ENCODE measurements at regions not wholly inside any gene's neighbourhood (a gene's known extent, or its start where the extent isn't known, plus 50 kb on each side); places are given as distances from the start of the nearest gene placed in this dataset.

DNA sequence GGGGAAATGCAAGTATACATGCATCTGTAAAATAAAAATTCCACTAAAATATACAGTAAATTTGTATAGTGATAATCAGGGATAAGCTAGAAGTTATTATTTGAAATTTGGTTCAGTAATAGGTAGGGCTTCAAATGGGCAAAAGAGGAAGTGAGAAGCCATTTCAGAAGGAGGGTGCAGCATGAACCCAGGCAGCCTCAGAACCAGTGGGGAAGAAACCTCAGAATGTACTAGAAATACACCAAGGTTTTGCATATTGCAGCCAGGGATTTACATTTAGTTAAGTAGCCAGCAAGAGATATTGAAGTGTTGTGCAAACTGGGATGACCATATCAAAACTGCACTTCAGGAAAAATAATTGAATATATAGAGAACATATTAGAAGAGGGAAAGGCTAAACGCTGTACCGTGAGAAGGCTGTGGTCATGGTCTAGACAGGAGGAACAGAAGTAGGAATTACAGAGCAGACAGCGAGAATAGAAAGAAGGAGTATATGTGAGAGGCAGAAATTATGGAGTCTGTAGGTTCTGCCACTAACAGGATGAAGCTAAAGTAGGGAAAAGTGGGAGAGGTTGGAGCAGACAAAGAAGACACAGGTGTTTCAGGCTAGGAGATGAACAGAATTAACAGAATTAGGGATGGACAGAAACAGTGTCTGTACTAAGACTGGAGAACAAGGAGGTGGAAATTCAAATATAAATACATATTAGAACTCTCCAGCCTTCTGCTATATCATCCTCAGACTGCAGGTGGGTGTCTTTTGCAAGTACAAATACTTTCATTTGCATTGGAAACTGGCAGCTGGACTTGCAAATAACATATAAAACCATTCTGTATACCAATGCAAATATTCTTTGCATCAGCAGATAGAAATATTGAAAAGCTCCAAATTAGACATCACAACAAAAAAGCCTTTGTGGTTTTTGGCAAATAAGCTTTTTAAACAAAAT lies 335.6 kb downstream of the ZNF608 start:
- no peak for DNase-seq

GRCh38 chr5:124408738-124409453 lies 337.5 kb downstream of the ZNF608 start:
- no peak for DNase-seq

GRCh38 chr5:124404796-124405195 lies 341.6 kb downstream of the ZNF608 start:
- no peak for DNase-seq

GRCh38 chr5:124403281-124403680 lies 343.2 kb downstream of the ZNF608 start:
- DNase-seq, result no peak

- DNase-seq, result no peak
Measured at GRCh38 chr5:124402144-124402581, 344.3 kb downstream of the ZNF608 start.

DNA sequence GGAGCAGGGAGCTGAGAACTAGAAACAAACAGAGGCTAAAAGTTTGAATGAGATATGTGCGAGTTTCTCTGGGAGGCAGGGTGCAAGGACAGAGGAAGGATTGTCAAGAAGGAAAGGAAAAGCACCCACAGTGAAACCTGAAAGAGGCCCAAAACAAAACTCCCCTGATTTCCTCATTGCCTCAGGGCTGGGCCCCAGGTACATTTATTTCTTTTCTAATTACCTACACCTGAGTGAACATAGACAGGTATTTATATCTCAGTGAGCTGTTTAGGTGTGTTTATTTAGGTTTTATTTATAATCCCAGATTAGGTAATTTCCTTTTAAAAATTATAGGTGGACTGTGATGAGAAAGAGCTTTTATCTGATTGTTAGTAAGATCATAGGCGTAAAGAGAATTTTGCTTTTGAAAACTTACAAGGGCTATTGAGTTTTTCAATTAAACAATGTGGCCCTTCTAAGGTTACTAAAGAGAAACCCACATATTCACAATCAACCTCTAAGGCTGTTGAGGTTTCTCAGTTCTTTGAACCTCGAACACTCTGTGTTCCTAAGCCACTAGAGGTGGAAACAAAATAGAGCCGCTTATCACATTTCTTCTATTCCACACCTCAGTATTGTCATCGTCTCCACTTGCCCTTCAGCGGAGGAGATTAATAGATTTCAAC lies 344.8 kb downstream of the ZNF608 start:
- no peak for DNase-seq

GRCh38 chr5:124399426-124399961 lies 346.9 kb downstream of the ZNF608 start:
- no peak for DNase-seq

GRCh38 chr5:124398460-124398859 lies 348.0 kb downstream of the ZNF608 start:
- no peak for DNase-seq

DNA sequence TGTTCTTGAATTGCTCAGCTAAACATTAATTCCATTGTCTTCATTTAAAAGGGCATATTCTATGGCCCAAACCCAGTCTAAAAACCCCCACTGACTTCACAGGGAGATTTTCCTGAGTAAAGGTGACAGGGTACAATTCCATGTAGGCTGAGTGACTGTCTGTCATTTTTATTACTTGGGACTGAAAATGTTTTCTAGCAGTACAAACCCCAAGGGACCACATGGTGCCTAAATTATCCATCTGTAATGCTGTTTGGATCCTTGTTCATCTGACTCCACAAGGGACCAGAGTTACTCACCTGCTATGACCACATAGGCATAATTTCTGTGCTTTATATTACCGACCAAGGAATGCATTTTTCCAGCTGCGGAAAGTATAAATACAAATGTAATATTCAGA lies 349.1 kb downstream of the ZNF608 start:
- no peak for DNase-seq

GRCh38 chr5:124395926-124396325 lies 350.5 kb downstream of the ZNF608 start:
- no peak for DNase-seq

DNA sequence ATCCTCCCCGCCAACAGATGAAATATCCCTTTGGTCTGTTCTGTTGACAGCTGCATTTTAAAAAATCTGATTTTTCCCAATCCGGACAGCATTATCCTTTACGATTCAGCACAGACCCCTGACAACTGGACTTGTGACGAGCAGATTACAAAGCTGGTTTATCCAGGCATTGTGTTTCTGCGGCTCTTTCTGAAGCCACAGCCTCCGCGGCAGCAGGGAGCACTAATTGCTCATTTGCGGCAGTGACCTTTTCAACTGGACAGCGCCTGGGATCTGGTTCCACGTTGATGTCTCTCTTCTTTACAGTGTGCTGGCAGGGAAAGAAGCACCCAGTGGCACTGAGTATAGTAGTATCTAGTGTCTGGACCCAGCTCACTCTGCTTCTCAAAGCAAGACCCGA lies 351.2 kb downstream of the ZNF608 start:
- no peak for DNase-seq

DNA sequence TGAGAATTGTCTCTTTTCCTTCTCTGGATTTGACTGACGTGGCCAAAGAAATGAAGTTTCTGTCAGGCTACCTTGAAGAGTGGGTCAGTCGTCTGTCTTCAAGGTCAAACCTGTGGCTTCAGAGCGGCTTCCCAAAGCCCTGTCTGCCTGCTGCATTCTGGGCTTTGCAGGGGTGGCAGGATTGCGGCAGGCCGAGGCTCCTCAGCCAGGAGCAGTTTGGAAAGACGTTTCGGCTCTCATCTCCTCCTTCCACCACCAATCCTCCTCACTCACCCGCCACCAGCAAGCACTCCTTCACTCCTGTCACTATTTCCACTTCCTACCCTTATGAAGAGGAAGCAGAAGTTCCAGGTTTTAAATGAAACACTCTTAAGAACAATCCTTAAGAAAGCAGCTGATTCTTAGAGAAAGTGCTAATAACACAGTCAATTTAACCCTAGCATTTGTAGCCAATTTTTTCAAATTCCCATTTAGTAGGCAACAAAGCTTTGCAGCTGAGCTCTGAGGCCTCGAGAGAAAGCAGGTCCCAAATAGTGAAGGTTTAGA lies 351.7 kb downstream of the ZNF608 start:
- no peak for DNase-seq

DNA sequence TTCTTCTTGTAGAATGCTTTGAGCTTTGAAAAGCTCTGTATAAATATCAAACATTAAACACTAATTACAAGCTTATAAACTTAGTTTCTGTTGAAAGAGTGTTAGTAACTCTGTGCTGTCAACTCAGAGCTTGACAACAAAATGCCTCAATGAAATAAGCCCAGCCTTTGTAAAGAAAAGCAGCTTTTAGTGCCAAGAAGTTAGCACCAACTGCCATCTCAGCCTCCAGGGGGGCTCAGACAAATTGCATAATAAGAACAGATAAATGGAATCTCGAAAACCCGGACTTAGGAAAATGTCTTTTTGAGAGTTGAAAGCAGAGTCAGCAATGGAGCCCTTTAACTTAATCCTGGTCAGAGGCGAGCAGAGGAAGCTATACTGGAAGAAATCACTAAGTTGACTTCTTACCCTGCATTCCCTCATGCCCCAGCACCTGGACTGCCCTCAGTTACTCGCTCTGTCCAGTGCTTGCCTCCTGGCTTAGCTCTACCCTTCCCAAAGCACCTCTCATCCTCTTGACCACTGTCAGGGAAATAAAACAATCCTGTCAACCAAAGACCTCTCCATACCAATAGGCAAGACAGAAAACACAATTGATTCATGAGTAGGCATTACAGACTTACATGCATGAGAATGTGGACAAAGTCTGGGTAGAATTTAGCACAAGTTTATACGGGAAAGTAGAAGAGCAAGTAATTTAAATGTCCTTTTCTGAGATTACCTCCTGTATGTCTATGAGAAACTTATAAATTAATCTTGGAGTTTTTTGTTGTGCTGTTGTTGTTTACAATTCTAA lies 352.7 kb downstream of the ZNF608 start:
- DNase-seq, result no peak

DNA sequence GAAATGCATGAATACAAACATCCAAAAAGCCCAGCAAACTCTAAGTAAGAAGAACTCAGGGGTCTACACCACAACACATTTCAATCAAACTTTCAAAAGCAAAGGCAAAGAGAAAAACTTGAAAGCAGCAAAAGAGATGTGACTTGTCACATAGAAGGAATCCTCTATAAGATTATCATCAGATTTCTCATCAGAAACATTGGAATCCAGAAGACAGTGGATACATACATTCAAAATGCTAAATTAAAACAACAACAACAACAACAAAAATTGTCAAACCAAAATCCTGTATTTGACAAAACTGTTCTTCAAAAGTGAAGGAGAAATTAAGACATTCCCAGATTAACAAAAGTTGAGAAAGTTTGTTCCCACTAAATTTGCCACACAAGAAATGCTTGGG lies 362.7 kb downstream of the ZNF608 start:
- no peak for DNase-seq

- no peak for DNase-seq
Measured at GRCh38 chr5:124377386-124377785, 369.1 kb downstream of the ZNF608 start.

- no peak for DNase-seq
Measured at GRCh38 chr5:124373883-124374282, 372.6 kb downstream of the ZNF608 start.

GRCh38 chr5:124372457-124372856 lies 374.0 kb downstream of the ZNF608 start:
- DNase-seq, result no peak

GRCh38 chr5:124371111-124371706 lies 375.2 kb downstream of the ZNF608 start:
- no peak for DNase-seq

- no peak for DNase-seq
Measured at GRCh38 chr5:124370601-124371000, 375.8 kb downstream of the ZNF608 start.

DNA sequence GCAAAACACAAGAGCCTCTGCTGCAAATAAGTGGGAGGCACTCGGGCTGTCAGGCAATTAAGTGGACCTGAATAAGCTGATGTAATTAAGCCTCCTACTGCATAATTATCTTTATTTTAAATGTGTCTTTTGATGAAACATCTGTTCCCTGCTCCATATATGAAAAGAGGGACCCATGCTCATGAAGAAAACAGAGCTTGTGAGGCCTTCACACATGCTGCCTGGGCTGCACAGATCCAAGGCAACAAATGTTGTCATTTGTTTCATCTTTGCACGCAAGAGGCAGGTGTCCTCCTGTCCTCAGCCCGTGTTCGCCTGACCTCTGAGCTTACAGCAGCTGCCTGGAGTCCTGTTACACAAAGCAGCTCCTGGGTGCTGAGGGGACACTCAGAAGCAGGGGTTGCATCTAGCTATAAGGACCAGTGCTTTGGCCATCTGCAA lies 381.1 kb downstream of the ZNF608 start:
- no peak for DNase-seq

- no peak for DNase-seq
Measured at GRCh38 chr5:124355928-124356327, 390.5 kb downstream of the ZNF608 start.

DNA sequence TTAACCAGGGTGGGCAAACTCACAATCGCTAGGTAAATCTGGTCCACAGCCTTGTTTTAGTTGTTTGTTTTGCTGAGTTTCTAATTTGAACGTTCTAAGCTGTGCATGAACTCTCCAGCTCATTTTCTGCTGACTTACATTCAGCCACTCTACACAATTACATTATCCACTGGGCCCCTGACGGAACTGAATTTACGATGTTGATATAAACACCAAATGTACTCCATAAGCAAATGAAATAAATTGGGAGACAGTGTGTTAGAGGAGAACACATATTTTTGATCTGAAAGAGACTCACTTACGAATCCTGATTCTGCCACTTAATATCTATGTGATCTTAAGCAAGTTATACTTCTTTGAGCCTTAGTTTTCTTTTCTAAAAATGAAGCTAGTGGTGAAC lies 393.4 kb downstream of the ZNF608 start:
- DNase-seq, result no peak
